HepG2 (cell line): ENCODE measurements at regions not wholly inside any gene's neighbourhood (a gene's known extent, or its start where the extent isn't known, plus 50 kb on each side); places are given as distances from the start of the nearest gene placed in this dataset.

Experiments used
- EZH2 ChIP-seq: conservative IDR thresholded peaks from 2 replicates; pipeline ENCODE4 v1.6.1; 2012; ENCODE audit warnings: mild to moderate bottlenecking, low read depth, low read length, moderate library complexity
- GTF2F1 ChIP-seq: fragments of 150-350 bp; IDR thresholded peaks from 2 replicates; pipeline ENCODE4 v1.6.1; 2014; ENCODE audit warnings: low read length
- GZF1 ChIP-seq: sonication (generic); formaldehyde crosslinking; IDR thresholded peaks from 2 replicates; pipeline ENCODE4 v1.5.1; 2020; ENCODE audit warnings: mild to moderate bottlenecking, missing genetic modification reagents
- HNRNPLL ChIP-seq: fragments of 200-400 bp; formaldehyde crosslinking; IDR thresholded peaks from 2 replicates; pipeline ENCODE4 v1.6.1; 2017; ENCODE audit warnings: mild to moderate bottlenecking, low read depth, low read length; ENCODE audit not compliant: poor library complexity, severe bottlenecking
- JUNB ChIP-seq: sonication (generic); formaldehyde crosslinking; IDR thresholded peaks from 2 replicates; pipeline ENCODE4 v1.8.0; 2022; ENCODE audit warnings: missing genetic modification reagents, mild to moderate bottlenecking, borderline replicate concordance
- POLR2A ChIP-seq, 2 experiments: IDR thresholded peaks; 2 replicates each; pipeline ENCODE4 v1.6.1; 2011; ENCODE audit warnings: low read depth in 2 of 2, low read length in 2 of 2, mild to moderate bottlenecking in 1 of 2, moderate library complexity in 1 of 2; ENCODE audit not compliant: insufficient read depth in 1 of 2
- REST ChIP-seq, 2 experiments: IDR thresholded peaks; 2 replicates each; pipeline ENCODE4 v1.6.1; 2011 to 2012; ENCODE audit warnings: low read length in 2 of 2, borderline replicate concordance in 1 of 2, low read depth in 1 of 2, mild to moderate bottlenecking in 1 of 2, moderate library complexity in 1 of 2
- TF ChIP-seq, protein P1 (sequence below): sonication (generic); formaldehyde crosslinking; IDR thresholded peaks from 2 replicates; pipeline ENCODE4 v1.8.0; 2022; ENCODE audit warnings: mild to moderate bottlenecking, missing genetic modification reagents

DNA sequence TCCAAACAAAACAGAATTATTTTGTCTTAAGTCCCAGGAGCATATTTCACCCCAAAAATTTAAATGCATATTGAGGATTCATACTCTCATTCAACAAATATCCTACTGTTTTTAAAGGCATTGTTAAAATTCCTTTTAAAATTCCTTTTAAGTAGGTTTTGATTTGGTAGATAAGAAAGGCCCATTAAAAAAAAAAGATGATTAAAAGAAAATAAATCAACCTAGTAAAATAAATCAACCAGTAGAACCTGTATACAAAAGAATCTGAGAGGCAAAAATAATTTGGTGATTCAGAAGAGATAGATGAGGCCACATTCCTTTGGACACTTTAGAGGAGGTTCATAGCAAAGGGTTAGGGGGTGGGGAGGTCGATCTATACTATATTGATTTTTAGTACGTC lies 585.3 kb upstream of the TLE4 start:
- TF ChIP-seq POLR2A (IDR thresholded peaks at IDR 0.05; ENCODE audit: insufficient read depth in 1 of 2, low read depth in 2 of 2, low read length in 2 of 2), result no peak
- TF ChIP-seq GTF2F1, result no peak
- no peak for TF ChIP-seq EZH2
- TF ChIP-seq JUNB (CRISPR knock-in tag), result no peak
- no peak for TF ChIP-seq REST (IDR thresholded peaks at IDR 0.05; ENCODE audit: borderline replicate concordance in 1 of 2, low read depth in 1 of 2, low read length in 2 of 2)
- no peak for TF ChIP-seq HNRNPLL
- no peak for TF ChIP-seq GZF1 (CRISPR knock-in tag)
- TF ChIP-seq, protein P1, sequence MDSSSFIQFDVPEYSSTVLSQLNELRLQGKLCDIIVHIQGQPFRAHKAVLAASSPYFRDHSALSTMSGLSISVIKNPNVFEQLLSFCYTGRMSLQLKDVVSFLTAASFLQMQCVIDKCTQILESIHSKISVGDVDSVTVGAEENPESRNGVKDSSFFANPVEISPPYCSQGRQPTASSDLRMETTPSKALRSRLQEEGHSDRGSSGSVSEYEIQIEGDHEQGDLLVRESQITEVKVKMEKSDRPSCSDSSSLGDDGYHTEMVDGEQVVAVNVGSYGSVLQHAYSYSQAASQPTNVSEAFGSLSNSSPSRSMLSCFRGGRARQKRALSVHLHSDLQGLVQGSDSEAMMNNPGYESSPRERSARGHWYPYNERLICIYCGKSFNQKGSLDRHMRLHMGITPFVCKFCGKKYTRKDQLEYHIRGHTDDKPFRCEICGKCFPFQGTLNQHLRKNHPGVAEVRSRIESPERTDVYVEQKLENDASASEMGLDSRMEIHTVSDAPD (CRISPR knock-in tag), result no peak
